GM23248 (cell line): ENCODE measurements at regions not wholly inside any gene's neighbourhood (a gene's known extent, or its start where the extent isn't known, plus 50 kb on each side); places are given as distances from the start of the nearest gene placed in this dataset.
"Not testable (repeated sequence)": the region's sequence is repeated elsewhere in the genome, so short reads cannot be mapped to it uniquely, and the experiment has no call there.

Experiments
- DNase-seq: peaks from one replicate; pipeline ENCODE4 v3.0.0-alpha.2; 2015
- H2AFZ ChIP-seq: fragments of 200-600 bp; sonication (generic); 2 replicates; pipeline ENCODE4 v1.6.1; 2016; ENCODE audit warnings: antibody characterized with exemption
- H3F3A ChIP-seq: fragments of 200-600 bp; sonication (generic); 2 replicates; pipeline ENCODE4 v1.6.1; 2016; ENCODE audit warnings: mild to moderate bottlenecking, antibody characterized with exemption, mixed run types; ENCODE audit not compliant: insufficient read depth
- H3K27ac ChIP-seq: fragments of 200-600 bp; sonication (generic); 2 replicates; pipeline ENCODE4 v1.5.1; 2016; ENCODE audit warnings: mild to moderate bottlenecking
- H3K27me3 ChIP-seq: fragments of 200-600 bp; sonication (generic); replicated peaks from 2 replicates; pipeline ENCODE4 v1.6.1; 2016; ENCODE audit warnings: mild to moderate bottlenecking; ENCODE audit not compliant: insufficient read depth
- H3K36me3 ChIP-seq: fragments of 200-600 bp; sonication (generic); 2 replicates; pipeline ENCODE4 v1.6.1; 2016; ENCODE audit warnings: low read depth, mild to moderate bottlenecking
- H3K4me1 ChIP-seq: fragments of 200-600 bp; sonication (generic); 2 replicates; pipeline ENCODE4 v1.6.1; 2016; ENCODE audit warnings: mild to moderate bottlenecking; ENCODE audit not compliant: insufficient read depth
- H3K4me2 ChIP-seq: fragments of 200-600 bp; sonication (generic); one replicate; pipeline ENCODE4 v1.6.1; 2016; ENCODE audit warnings: mild to moderate bottlenecking; ENCODE audit not compliant: unreplicated experiment
- H3K4me3 ChIP-seq: fragments of 200-600 bp; sonication (generic); 2 replicates; pipeline ENCODE4 v1.5.1; 2016; ENCODE audit warnings: mild to moderate bottlenecking
- H3K79me2 ChIP-seq: fragments of 200-600 bp; sonication (generic); 2 replicates; pipeline ENCODE4 v1.6.1; 2016; ENCODE audit warnings: mild to moderate bottlenecking; ENCODE audit not compliant: insufficient read depth
- H3K9ac ChIP-seq: fragments of 200-600 bp; sonication (generic); 2 replicates; pipeline ENCODE4 v1.6.1; 2016; ENCODE audit warnings: mild to moderate bottlenecking
- H3K9me2 ChIP-seq: fragments of 200-600 bp; sonication (generic); 2 replicates; pipeline ENCODE4 v1.6.1; 2016; ENCODE audit warnings: mixed run types, mild to moderate bottlenecking, moderate library complexity; ENCODE audit not compliant: insufficient read depth
- H3K9me3 ChIP-seq: fragments of 200-600 bp; sonication (generic); one replicate; pipeline ENCODE4 v1.6.1; 2017; ENCODE audit warnings: low read depth
- H4K20me1 ChIP-seq: fragments of 200-600 bp; sonication (generic); 2 replicates; pipeline ENCODE4 v1.6.0; 2016; ENCODE audit not compliant: insufficient read depth
- EZH2 ChIP-seq: fragments of 200-600 bp; sonication (generic); IDR thresholded peaks from 2 replicates; pipeline ENCODE4 v1.6.1; 2018; ENCODE audit warnings: antibody characterized with exemption, mild to moderate bottlenecking; ENCODE audit not compliant: insufficient read depth, poor library complexity, severe bottlenecking
- EZH2phosphoT487 ChIP-seq: fragments of 200-600 bp; sonication (generic); IDR thresholded peaks from 2 replicates; pipeline ENCODE4 v1.6.1; 2018; ENCODE audit warnings: antibody characterized with exemption, moderate library complexity, mild to moderate bottlenecking, low read depth; ENCODE audit not compliant: insufficient read depth
- WGBS, 2 experiments: methylation state at CpG; one replicate each; pipeline ENCODE4 v1.1.6; 2015 to 2017; ENCODE audit warnings: low lambda C conversion rate in 2 of 2, low coverage in 1 of 2; ENCODE audit errors: missing lambda C conversion rate in 2 of 2; 5-methylcytosine and 5-hydroxymethylcytosine counted together
- in situ Hi-C: fragments of 300-500 bp; cut with MboI; formaldehyde crosslinking; loops from 2 replicates; pipeline ENCODE4 v1.15.0; 2020

DNA sequence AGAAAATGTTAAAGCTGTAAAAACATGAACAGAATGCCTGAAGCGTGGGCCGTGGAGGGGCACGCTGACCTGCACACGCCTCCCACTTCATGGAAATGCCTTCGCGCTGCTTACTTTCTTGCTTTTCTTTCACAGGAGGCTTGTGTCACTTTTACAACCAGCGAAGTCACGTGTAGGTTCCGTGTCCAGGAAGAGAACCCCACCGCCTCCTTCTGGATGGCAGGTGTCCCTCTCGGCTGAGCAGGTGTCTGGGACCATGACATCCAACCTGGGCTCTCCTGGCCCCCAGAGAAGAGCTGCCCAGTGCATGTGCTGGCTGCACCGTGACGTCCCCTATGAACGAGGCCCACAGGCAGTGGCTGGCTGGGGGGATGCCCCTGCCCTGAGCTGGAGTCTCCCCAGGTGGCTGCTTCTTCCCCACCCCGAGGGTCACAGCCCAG lies 345.0 kb upstream of the SFSWAP start:
- H3K79me2 ChIP-seq = no peaks in the 10 kb centered on the region
- no peak for DNase-seq
- H3K9ac ChIP-seq = no peak overlapping the region
- 72 to 80% methylated on average over 13 to 15 of the region's 15 CpGs for WGBS, 2 experiments
- H3K9me2 ChIP-seq = no peaks in the 10 kb centered on the region
- in situ Hi-C loops = no loop called here
- H3K27ac ChIP-seq = no peak overlapping the region
- H2AFZ ChIP-seq = no peak overlapping the region
- H3K4me3 ChIP-seq = no peak overlapping the region
- H3K4me2 ChIP-seq = no peak overlapping the region
- H3K36me3 ChIP-seq = no peaks in the 10 kb centered on the region
- no peaks in the 10 kb centered on the region for H3K4me1 ChIP-seq
- no peaks in the 10 kb centered on the region for H4K20me1 ChIP-seq
- H3K9me3 ChIP-seq = no peaks in the 10 kb centered on the region
- TF ChIP-seq EZH2 (no peak), EZH2phosphoT487 (no peak)
- H3F3A ChIP-seq = no peaks in the 10 kb centered on the region
- no peaks in the 10 kb centered on the region for H3K27me3 ChIP-seq

DNA sequence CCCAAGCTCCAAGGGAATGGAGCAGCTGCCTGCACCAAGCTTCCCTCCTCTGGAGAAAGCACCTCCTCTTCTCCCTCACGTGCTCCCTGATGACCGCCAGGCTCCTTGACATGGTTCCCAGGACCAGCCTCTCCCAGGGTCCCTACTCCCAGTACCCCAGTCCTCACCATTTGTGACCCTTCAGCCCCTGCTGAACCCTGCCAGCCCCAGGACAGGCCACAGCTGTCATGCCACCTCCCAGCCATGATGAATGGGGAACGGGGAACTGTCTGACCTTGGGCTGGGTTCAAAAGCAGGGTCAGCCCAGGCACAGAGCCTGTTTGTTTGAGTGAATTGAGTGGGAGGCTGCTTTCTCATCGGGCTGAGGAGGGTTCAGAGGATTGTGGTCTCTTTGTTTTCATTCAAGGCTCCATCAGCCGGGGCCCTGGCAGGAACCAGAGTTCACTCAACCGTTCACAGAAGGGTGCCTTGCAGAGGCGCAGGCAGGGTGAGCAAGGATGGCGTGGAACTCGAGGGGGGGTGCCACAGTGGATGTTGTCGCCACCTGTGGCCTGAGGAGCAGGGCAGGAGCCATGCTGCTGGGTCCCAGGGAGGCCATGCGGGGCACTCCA lies 344.5 kb upstream of the SFSWAP start:
- no peak overlapping the region for H2AFZ ChIP-seq
- DNase-seq = no peak
- in situ Hi-C loops = no loop called here
- H3K4me3 ChIP-seq = no peak overlapping the region
- TF ChIP-seq EZH2 (no peak), EZH2phosphoT487 (no peak)
- H3K4me2 ChIP-seq = no peak overlapping the region
- H3K9me3 ChIP-seq = no peaks in the 10 kb centered on the region
- no peaks in the 10 kb centered on the region for H3K9me2 ChIP-seq
- no peaks in the 10 kb centered on the region for H3K4me1 ChIP-seq
- no peaks in the 10 kb centered on the region for H3K79me2 ChIP-seq
- no peak overlapping the region for H3K27ac ChIP-seq
- H3K9ac ChIP-seq = no peak overlapping the region
- no peaks in the 10 kb centered on the region for H3F3A ChIP-seq
- H3K36me3 ChIP-seq = no peaks in the 10 kb centered on the region
- WGBS, 2 experiments = 60 to 64% methylated on average over 10 of the region's 11 CpGs
- H3K27me3 ChIP-seq = no peaks in the 10 kb centered on the region
- H4K20me1 ChIP-seq = no peaks in the 10 kb centered on the region

DNA sequence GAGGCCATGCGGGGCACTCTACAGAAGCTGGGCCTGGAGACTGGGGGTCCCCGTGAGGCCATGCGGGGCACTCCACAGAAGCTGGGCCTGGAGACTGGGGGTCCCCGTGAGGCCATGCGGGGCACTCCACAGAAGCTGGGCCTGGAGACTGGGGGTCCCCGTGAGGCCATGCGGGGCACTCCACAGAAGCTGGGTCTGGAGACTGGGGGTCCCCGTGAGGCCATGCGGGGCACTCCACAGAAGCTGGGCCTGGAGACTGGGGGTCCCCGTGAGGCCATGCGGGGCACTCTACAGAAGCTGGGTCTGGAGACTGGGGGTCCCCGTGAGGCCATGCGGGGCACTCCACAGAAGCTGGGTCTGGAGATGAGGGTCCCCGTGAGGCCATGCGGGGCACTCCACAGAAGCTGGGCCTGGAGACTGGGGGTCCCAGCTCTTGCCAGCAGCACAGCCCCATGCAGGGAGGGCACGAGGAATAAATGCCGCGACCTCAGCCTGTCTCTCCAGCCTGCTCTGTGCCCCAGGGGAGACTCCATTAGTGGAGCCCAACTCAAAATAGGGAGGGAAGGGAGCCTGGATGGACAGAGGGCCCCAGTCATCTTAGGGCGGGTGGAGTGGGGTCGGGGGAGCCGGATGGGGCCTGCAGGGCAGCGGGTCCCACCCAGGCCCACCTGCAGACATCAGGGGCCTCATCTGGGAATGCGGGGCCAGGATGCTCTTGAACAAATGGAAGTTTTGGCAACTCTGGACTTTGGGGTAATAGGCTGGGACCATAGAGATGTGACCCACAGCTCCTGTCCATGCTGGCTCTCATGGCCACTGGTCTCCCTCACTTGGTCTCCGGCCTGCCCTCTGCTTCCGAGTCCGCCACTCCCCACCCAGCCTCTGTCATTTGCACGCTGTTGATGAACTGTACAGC lies 343.6 kb upstream of the SFSWAP start:
- H3K9me3 ChIP-seq, H3K4me1 ChIP-seq, in situ Hi-C loops, H3K36me3 ChIP-seq, H3K4me3 ChIP-seq, H3K9ac ChIP-seq, H3K4me2 ChIP-seq, H3K9me2 ChIP-seq, DNase-seq, H3K27ac ChIP-seq, H4K20me1 ChIP-seq, H3K27me3 ChIP-seq, H2AFZ ChIP-seq, H3K79me2 ChIP-seq, H3F3A ChIP-seq: not testable (repeated sequence)
- WGBS, 2 experiments = 79 to 80% methylated on average over 9 to 20 of the region's 27 CpGs

DNA sequence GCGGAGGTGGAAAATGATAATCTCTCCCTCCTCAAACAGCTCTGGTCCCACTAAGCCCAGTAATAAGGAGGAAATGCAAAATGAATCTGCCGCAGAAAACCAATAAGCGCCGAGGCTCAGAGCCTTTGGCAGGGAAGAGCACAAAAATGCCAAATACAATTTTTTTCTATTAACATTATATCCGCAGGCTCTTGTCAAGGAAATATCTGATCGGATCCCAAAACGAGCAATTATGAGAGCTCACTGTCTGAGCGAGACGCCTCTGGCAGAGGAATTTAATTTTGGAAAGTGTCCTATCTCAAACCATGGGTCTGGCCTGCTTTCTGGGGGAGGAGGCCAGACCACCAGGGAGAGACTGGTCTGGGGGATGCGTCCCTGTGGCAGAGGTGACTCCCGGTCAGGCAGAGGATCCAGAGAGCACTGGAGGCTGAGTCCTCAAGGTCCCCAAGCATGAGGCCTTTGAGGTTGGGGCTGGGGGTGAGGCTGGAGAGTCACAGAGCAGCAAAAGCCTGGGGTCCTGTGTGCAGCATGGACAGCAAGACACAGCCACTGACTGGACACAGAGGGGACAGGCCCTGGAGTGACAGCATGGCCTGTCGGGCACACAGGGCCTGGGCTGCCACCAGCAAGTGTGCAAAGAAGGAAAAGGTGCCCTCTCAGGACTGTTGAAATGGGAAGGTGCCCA lies 342.8 kb upstream of the SFSWAP start:
- DNase-seq = no peak
- in situ Hi-C loops = no loop called here

More for the DNA sequence above, 342.8 kb upstream of the SFSWAP start:
- Histone ChIP-seq H3K4me3 (no peak overlapping the region), H3K27me3 (no peaks in the 10 kb centered on the region), H3K36me3 (no peaks in the 10 kb centered on the region), H3K27ac (no peak overlapping the region), H4K20me1 (no peaks in the 10 kb centered on the region), H3K4me2 (no peak overlapping the region), H3K9ac (no peak overlapping the region), H3K79me2 (no peaks in the 10 kb centered on the region), H3K4me1 (no peaks in the 10 kb centered on the region), H3K9me3 (no peaks in the 10 kb centered on the region), H2AFZ (no peak overlapping the region), H3F3A (no peaks in the 10 kb centered on the region), H3K9me2 (no peaks in the 10 kb centered on the region)
- TF ChIP-seq EZH2 = no peak
- TF ChIP-seq EZH2phosphoT487 = no peak
- 78 to 79% methylated on average over 12 of the region's 12 CpGs for WGBS, 2 experiments
